Neural cell (in vitro differentiated cells): ENCODE measurements at regions not wholly inside any gene's neighbourhood (a gene's known extent, or its start where the extent isn't known, plus 50 kb on each side); places are given as distances from the start of the nearest gene placed in this dataset.

Experiments used
- H2AFZ ChIP-seq: fragments of 200-600, 300-800 bp; sonication (generic), shearing (Covaris generic); 2 replicates; pipeline ENCODE4 v1.6.0; 2014; ENCODE audit warnings: low read depth, mild to moderate bottlenecking, antibody characterized with exemption, low read length, moderate library complexity
- H3F3A ChIP-seq: fragments of 200-600 bp; shearing (Covaris generic); 2 replicates; pipeline ENCODE4 v1.6.1; 2016; ENCODE audit warnings: mild to moderate bottlenecking, moderate library complexity, mixed read lengths, antibody characterized with exemption, low read length; ENCODE audit not compliant: insufficient read depth, poor library complexity, severe bottlenecking
- H3K27ac ChIP-seq: fragments of 200-600, 300-800 bp; sonication (generic), shearing (Covaris generic); 2 replicates; pipeline ENCODE4 v1.5.1; 2014; ENCODE audit warnings: mild to moderate bottlenecking, low read length, moderate library complexity
- H3K27me3 ChIP-seq: fragments of 300-800, 200-600 bp; sonication (generic), shearing (Covaris generic); 2 replicates; pipeline ENCODE4 v1.6.0; 2014; ENCODE audit warnings: mild to moderate bottlenecking, low read depth, low read length, moderate library complexity; ENCODE audit not compliant: insufficient read depth
- H3K36me3 ChIP-seq: fragments of 300-800, 200-600 bp; sonication (generic), shearing (Covaris generic); 2 replicates; pipeline ENCODE4 v1.5.1; 2014; ENCODE audit warnings: mild to moderate bottlenecking, antibody characterized with exemption, low read length, moderate library complexity; ENCODE audit not compliant: insufficient read depth
- H3K4me2 ChIP-seq: fragments of 300-800, 200-600 bp; sonication (generic), shearing (Covaris generic); 2 replicates; pipeline ENCODE4 v1.6.0; 2014; ENCODE audit warnings: mild to moderate bottlenecking, low read length
- H3K4me3 ChIP-seq: fragments of 300-800, 200-600 bp; sonication (generic), shearing (Covaris generic); 2 replicates; pipeline ENCODE4 v1.5.1; 2014; ENCODE audit warnings: mild to moderate bottlenecking, low read length, moderate library complexity
- H3K79me2 ChIP-seq: fragments of 200-600 bp; shearing (Covaris generic); replicated peaks from 2 replicates; pipeline ENCODE4 v1.6.0; 2014; ENCODE audit warnings: mild to moderate bottlenecking, low read length, moderate library complexity; ENCODE audit not compliant: insufficient read depth
- H3K9ac ChIP-seq: fragments of 300-800, 200-600 bp; sonication (generic), shearing (Covaris generic); 2 replicates; pipeline ENCODE4 v1.6.1; 2016; ENCODE audit warnings: mild to moderate bottlenecking, low read length, mixed read lengths
- H3K9me2 ChIP-seq: fragments of 200-600 bp; shearing (Covaris generic); 2 replicates; pipeline ENCODE4 v1.6.1; 2016; ENCODE audit warnings: mild to moderate bottlenecking, low read length, mixed read lengths; ENCODE audit not compliant: insufficient read depth
- H3K9me3 ChIP-seq: fragments of 200-600, 300-800 bp; sonication (generic), shearing (Covaris generic); 2 replicates; pipeline ENCODE4 v1.6.1; 2016; ENCODE audit warnings: mild to moderate bottlenecking, mixed run types, low read length, moderate library complexity, mixed read lengths
- H4K20me1 ChIP-seq: fragments of 200-600 bp; shearing (Covaris generic); 2 replicates; pipeline ENCODE4 v1.6.1; 2016; ENCODE audit warnings: mild to moderate bottlenecking, mixed run types; ENCODE audit not compliant: insufficient read depth
- CTCF ChIP-seq: fragments of 450-650 bp; IDR thresholded peaks from 2 replicates; pipeline ENCODE4 v1.5.1; 2014; ENCODE audit warnings: antibody characterized with exemption, mild to moderate bottlenecking, moderate library complexity; ENCODE audit not compliant: poor library complexity, severe bottlenecking
- EP300 ChIP-seq: fragments of 450-650 bp; conservative IDR thresholded peaks from 2 replicates; pipeline ENCODE4 v1.6.1; 2014; ENCODE audit warnings: antibody characterized with exemption, mild to moderate bottlenecking, moderate library complexity; ENCODE audit not compliant: poor library complexity, severe bottlenecking
- MXI1 ChIP-seq: fragments of 450-650 bp; conservative IDR thresholded peaks from 2 replicates; pipeline ENCODE4 v1.6.1; 2014; ENCODE audit warnings: antibody characterized with exemption, mild to moderate bottlenecking; ENCODE audit not compliant: poor library complexity, severe bottlenecking
- POLR2AphosphoS5 ChIP-seq: IDR thresholded peaks from 2 replicates; pipeline ENCODE4 v1.6.1; 2012
- RAD21 ChIP-seq: fragments of 450-650 bp; conservative IDR thresholded peaks from 2 replicates; pipeline ENCODE4 v1.6.1; 2014; ENCODE audit warnings: antibody characterized with exemption, mild to moderate bottlenecking, moderate library complexity
- REST ChIP-seq: IDR thresholded peaks from 2 replicates; pipeline ENCODE4 v1.6.1; 2012; ENCODE audit warnings: borderline replicate concordance
- TAF1 ChIP-seq: IDR thresholded peaks from 2 replicates; pipeline ENCODE4 v1.6.1; 2012; ENCODE audit warnings: low read depth

- H3K79me2 ChIP-seq = no peaks in the 10 kb centered on the region
- no peaks in the 10 kb centered on the region for H3K27me3 ChIP-seq
- H3K4me3 ChIP-seq = no peak overlapping the region
- no peaks in the 10 kb centered on the region for H4K20me1 ChIP-seq
- no peaks in the 10 kb centered on the region for H3F3A ChIP-seq
- H3K9me2 ChIP-seq = no peaks in the 10 kb centered on the region
- H3K27ac ChIP-seq = no peak overlapping the region
- no peak overlapping the region for H3K9ac ChIP-seq
- H3K4me2 ChIP-seq = no peak overlapping the region
- TF ChIP-seq POLR2AphosphoS5 (no peak), CTCF (no peak), TAF1 (no peak), RAD21 (no peak), REST (no peak), MXI1 (no peak)
- no peaks in the 10 kb centered on the region for H3K9me3 ChIP-seq
- H3K36me3 ChIP-seq = no peaks in the 10 kb centered on the region
- H2AFZ ChIP-seq = no peak overlapping the region
Observed at GRCh38 chr4:19756661-19757060, 495.0 kb upstream of the SLIT2 start.

GRCh38 chr4:19752599-19752998 is 499.1 kb upstream of the SLIT2 start:
- no peaks in the 10 kb centered on the region for H3F3A ChIP-seq
- no peak overlapping the region for H3K4me3 ChIP-seq
- no peak for TF ChIP-seq CTCF
- no peak for TF ChIP-seq MXI1
- TF ChIP-seq EP300 = no peak
- no peak for TF ChIP-seq POLR2AphosphoS5
- no peaks in the 10 kb centered on the region for H3K9me3 ChIP-seq
- H3K4me2 ChIP-seq = no peak overlapping the region
- H3K27me3 ChIP-seq = no peaks in the 10 kb centered on the region
- no peaks in the 10 kb centered on the region for H4K20me1 ChIP-seq
- H2AFZ ChIP-seq = no peak overlapping the region
- H3K36me3 ChIP-seq = no peaks in the 10 kb centered on the region
- no peaks in the 10 kb centered on the region for H3K79me2 ChIP-seq
- H3K9me2 ChIP-seq = no peaks in the 10 kb centered on the region
- no peak overlapping the region for H3K9ac ChIP-seq
- H3K27ac ChIP-seq = no peak overlapping the region
